GM23338 (cell line): ENCODE measurements at regions not wholly inside any gene's neighbourhood (a gene's known extent, or its start where the extent isn't known, plus 50 kb on each side); places are given as distances from the start of the nearest gene placed in this dataset.

Experiments
- ATAC-seq: fragments of 200-7000 bp; cut with Tn5 transposase; 3 replicates; pipeline ENCODE4 v1.9.1; 2020
- DNase-seq: peaks from one replicate; pipeline ENCODE4 v3.0.0-alpha.2; 2015; ENCODE audit warnings: low spot score
- H2AFZ ChIP-seq: fragments of 200-600 bp; sonication (generic); 2 replicates; pipeline ENCODE4 v1.8.0; 2016; ENCODE audit warnings: antibody characterized with exemption, mild to moderate bottlenecking, moderate library complexity
- H3F3A ChIP-seq: fragments of 200-600 bp; sonication (generic); replicated peaks from 2 replicates; pipeline ENCODE4 v1.8.0; 2017; ENCODE audit warnings: antibody characterized with exemption, mixed run types, low read depth
- H3K27ac ChIP-seq: fragments of 200-600 bp; sonication (generic); 2 replicates; pipeline ENCODE4 v1.6.1; 2016; ENCODE audit warnings: low read depth
- H3K27me3 ChIP-seq: fragments of 200-600 bp; sonication (generic); 2 replicates; pipeline ENCODE4 v1.8.0; 2016; ENCODE audit warnings: mild to moderate bottlenecking, mixed run types, moderate library complexity; ENCODE audit not compliant: insufficient read depth
- H3K36me3 ChIP-seq: fragments of 200-600 bp; sonication (generic); 2 replicates; pipeline ENCODE4 v1.8.0; 2016; ENCODE audit warnings: mild to moderate bottlenecking; ENCODE audit not compliant: insufficient read depth
- H3K4me1 ChIP-seq: fragments of 200-600 bp; sonication (generic); 2 replicates; pipeline ENCODE4 v1.8.0; 2016; ENCODE audit warnings: mild to moderate bottlenecking, moderate library complexity; ENCODE audit not compliant: insufficient read depth
- H3K4me2 ChIP-seq: fragments of 200-600 bp; sonication (generic); 2 replicates; pipeline ENCODE4 v1.7.1; 2017; ENCODE audit warnings: mixed run types
- H3K4me3 ChIP-seq: fragments of 200-600 bp; sonication (generic); 2 replicates; pipeline ENCODE4 v1.6.1; 2016; ENCODE audit warnings: mixed run types
- H3K79me2 ChIP-seq: fragments of 200-600 bp; sonication (generic); replicated peaks from 2 replicates; pipeline ENCODE4 v1.8.0; 2017; ENCODE audit warnings: mild to moderate bottlenecking; ENCODE audit not compliant: insufficient read depth
- H3K9me2 ChIP-seq: fragments of 200-600 bp; sonication (generic); 2 replicates; pipeline ENCODE4 v1.8.0; 2017; ENCODE audit not compliant: insufficient read depth
- H4K20me1 ChIP-seq: fragments of 200-600 bp; sonication (generic); replicated peaks from 2 replicates; pipeline ENCODE4 v1.8.0; 2017; ENCODE audit warnings: mild to moderate bottlenecking; ENCODE audit not compliant: insufficient read depth
- H3K27ac Mint-ChIP-seq: 2 replicates; pipeline ENCODE4 v1.8.0; 2020; ENCODE audit warnings: inconsistent platforms, mild to moderate bottlenecking, moderate library complexity, mixed read lengths
- H3K27me3 Mint-ChIP-seq: 3 replicates; pipeline ENCODE4 v1.8.0; 2022; ENCODE audit warnings: low read depth, mild to moderate bottlenecking, moderate library complexity, mixed read lengths, inconsistent platforms; ENCODE audit not compliant: insufficient read depth, poor library complexity
- H3K36me3 Mint-ChIP-seq: 3 replicates; pipeline ENCODE4 v1.8.0; 2021; ENCODE audit warnings: low read depth, mild to moderate bottlenecking, inconsistent platforms, moderate library complexity, mixed read lengths
- H3K4me1 Mint-ChIP-seq: 3 replicates; pipeline ENCODE4 v1.8.0; 2020; ENCODE audit warnings: mild to moderate bottlenecking, inconsistent platforms, mixed read lengths
- H3K4me3 Mint-ChIP-seq: 3 replicates; pipeline ENCODE4 v1.8.0; 2021; ENCODE audit warnings: moderate library complexity, mild to moderate bottlenecking, inconsistent platforms, mixed read lengths
- H3K9me3 Mint-ChIP-seq: 3 replicates; pipeline ENCODE4 v1.8.0; 2020; ENCODE audit warnings: moderate library complexity, mild to moderate bottlenecking, inconsistent platforms, mixed read lengths
- CREB1 ChIP-seq: fragments of 250-450 bp; sonication (Bioruptor Pico); IDR thresholded peaks from 2 replicates; pipeline ENCODE4 v1.5.0; 2020; ENCODE audit warnings: low read depth, mild to moderate bottlenecking, moderate library complexity
- EZH2 ChIP-seq: fragments of 200-600 bp; sonication (generic); IDR thresholded peaks from one replicate; pipeline ENCODE4 v1.8.0; 2017; ENCODE audit warnings: antibody characterized with exemption, mild to moderate bottlenecking, low read depth; ENCODE audit not compliant: unreplicated experiment
- EZH2phosphoT487 ChIP-seq: fragments of 200-600 bp; sonication (generic); IDR thresholded peaks from one replicate; pipeline ENCODE4 v1.8.1; 2018; ENCODE audit warnings: antibody characterized with exemption; ENCODE audit not compliant: unreplicated experiment
- JUNB ChIP-seq: IDR thresholded peaks from one replicate; pipeline ENCODE4 v1.6.1; 2016; ENCODE audit warnings: antibody characterized with exemption; ENCODE audit not compliant: unreplicated experiment
- NANOG ChIP-seq: IDR thresholded peaks from 2 replicates; pipeline ENCODE4 v1.6.1; 2016; ENCODE audit warnings: antibody characterized with exemption, borderline replicate concordance
- POLR2AphosphoS5 ChIP-seq: IDR thresholded peaks from 2 replicates; pipeline ENCODE4 v1.6.1; 2016; ENCODE audit warnings: antibody characterized with exemption, low read depth
- STAT1 ChIP-seq: IDR thresholded peaks from one replicate; pipeline ENCODE4 v1.6.1; 2016; ENCODE audit warnings: antibody characterized with exemption; ENCODE audit not compliant: unreplicated experiment
- ZNF114 ChIP-seq: fragments of 250-450 bp; sonication (Bioruptor Pico); IDR thresholded peaks from 2 replicates; pipeline ENCODE4 v1.5.0; 2020; ENCODE audit warnings: mild to moderate bottlenecking, moderate library complexity
- ZNF331 ChIP-seq: fragments of 250-450 bp; sonication (Bioruptor Pico); IDR thresholded peaks from 2 replicates; pipeline ENCODE4 v1.5.0; 2020; ENCODE audit warnings: low read depth, mild to moderate bottlenecking, moderate library complexity
- TF ChIP-seq, protein P1 (sequence below), 2 experiments: fragments of 200-600 bp in 1 of 2; sonication (generic) in 1 of 2; conservative IDR thresholded peaks; 2 replicates each; pipeline versions ENCODE4 v1.5.1 to v1.6.1; 2016 to 2017; ENCODE audit warnings: antibody characterized with exemption in 2 of 2, low read depth in 2 of 2, mild to moderate bottlenecking in 2 of 2, moderate library complexity in 1 of 2
- TF ChIP-seq, protein P2 (sequence below): fragments of 250-450 bp; sonication (Bioruptor Pico); IDR thresholded peaks from 2 replicates; pipeline ENCODE4 v1.5.0; 2020; ENCODE audit warnings: mild to moderate bottlenecking, moderate library complexity
- TF ChIP-seq, protein P3 (sequence below): IDR thresholded peaks from 2 replicates; pipeline ENCODE4 v1.6.1; 2016; ENCODE audit warnings: antibody characterized with exemption
- TF ChIP-seq, protein P4 (sequence below): IDR thresholded peaks from one replicate; pipeline ENCODE4 v1.6.1; 2018; ENCODE audit warnings: antibody characterized with exemption; ENCODE audit not compliant: unreplicated experiment

DNA sequence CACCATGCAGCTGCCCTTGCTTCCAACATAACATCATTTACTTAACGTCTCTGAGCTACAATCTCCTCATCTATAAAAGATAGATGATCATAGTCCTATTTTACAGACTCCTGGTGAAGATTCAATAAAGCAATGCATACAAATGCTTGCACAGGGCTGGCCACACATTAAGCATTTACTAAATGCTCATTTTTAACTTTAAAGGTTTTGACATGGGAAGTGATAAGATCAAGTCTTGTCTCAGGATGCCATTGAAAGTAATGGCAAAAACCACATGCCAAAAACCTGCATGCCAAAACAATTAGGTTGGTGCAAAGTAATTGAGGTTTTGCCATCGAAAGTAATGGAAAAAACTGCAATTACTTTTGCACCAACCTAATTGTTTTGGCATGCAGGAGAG lies 181.2 kb upstream of the ADRA1B start:
- H3K4me3 Mint-ChIP-seq = no peak overlapping the region
- Histone ChIP-seq H4K20me1 (no peaks in the 10 kb centered on the region), H3K4me1 (no peaks in the 10 kb centered on the region), H3F3A (no peaks in the 10 kb centered on the region), H3K79me2 (no peaks in the 10 kb centered on the region), H3K4me3 (no peak overlapping the region), H3K4me2 (no peak overlapping the region), H3K27me3 (no peaks in the 10 kb centered on the region), H2AFZ (no peak overlapping the region), H3K36me3 (no peaks in the 10 kb centered on the region), H3K9me2 (no peaks in the 10 kb centered on the region), H3K27ac (no peak overlapping the region)
- TF ChIP-seq, protein P1, sequence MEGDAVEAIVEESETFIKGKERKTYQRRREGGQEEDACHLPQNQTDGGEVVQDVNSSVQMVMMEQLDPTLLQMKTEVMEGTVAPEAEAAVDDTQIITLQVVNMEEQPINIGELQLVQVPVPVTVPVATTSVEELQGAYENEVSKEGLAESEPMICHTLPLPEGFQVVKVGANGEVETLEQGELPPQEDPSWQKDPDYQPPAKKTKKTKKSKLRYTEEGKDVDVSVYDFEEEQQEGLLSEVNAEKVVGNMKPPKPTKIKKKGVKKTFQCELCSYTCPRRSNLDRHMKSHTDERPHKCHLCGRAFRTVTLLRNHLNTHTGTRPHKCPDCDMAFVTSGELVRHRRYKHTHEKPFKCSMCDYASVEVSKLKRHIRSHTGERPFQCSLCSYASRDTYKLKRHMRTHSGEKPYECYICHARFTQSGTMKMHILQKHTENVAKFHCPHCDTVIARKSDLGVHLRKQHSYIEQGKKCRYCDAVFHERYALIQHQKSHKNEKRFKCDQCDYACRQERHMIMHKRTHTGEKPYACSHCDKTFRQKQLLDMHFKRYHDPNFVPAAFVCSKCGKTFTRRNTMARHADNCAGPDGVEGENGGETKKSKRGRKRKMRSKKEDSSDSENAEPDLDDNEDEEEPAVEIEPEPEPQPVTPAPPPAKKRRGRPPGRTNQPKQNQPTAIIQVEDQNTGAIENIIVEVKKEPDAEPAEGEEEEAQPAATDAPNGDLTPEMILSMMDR (conservative IDR thresholded peaks at IDR 0.05; ENCODE audit: low read depth in 2 of 2) = no peak
- TF ChIP-seq ZNF114 (CRISPR knock-in tag) (no peak), NANOG (no peak), CREB1 (CRISPR knock-in tag) (no peak), ZNF331 (CRISPR knock-in tag) (no peak), EZH2 (no peak), JUNB (no peak), STAT1 (no peak), EZH2phosphoT487 (no peak), POLR2AphosphoS5 (no peak)
- TF ChIP-seq, protein P2, sequence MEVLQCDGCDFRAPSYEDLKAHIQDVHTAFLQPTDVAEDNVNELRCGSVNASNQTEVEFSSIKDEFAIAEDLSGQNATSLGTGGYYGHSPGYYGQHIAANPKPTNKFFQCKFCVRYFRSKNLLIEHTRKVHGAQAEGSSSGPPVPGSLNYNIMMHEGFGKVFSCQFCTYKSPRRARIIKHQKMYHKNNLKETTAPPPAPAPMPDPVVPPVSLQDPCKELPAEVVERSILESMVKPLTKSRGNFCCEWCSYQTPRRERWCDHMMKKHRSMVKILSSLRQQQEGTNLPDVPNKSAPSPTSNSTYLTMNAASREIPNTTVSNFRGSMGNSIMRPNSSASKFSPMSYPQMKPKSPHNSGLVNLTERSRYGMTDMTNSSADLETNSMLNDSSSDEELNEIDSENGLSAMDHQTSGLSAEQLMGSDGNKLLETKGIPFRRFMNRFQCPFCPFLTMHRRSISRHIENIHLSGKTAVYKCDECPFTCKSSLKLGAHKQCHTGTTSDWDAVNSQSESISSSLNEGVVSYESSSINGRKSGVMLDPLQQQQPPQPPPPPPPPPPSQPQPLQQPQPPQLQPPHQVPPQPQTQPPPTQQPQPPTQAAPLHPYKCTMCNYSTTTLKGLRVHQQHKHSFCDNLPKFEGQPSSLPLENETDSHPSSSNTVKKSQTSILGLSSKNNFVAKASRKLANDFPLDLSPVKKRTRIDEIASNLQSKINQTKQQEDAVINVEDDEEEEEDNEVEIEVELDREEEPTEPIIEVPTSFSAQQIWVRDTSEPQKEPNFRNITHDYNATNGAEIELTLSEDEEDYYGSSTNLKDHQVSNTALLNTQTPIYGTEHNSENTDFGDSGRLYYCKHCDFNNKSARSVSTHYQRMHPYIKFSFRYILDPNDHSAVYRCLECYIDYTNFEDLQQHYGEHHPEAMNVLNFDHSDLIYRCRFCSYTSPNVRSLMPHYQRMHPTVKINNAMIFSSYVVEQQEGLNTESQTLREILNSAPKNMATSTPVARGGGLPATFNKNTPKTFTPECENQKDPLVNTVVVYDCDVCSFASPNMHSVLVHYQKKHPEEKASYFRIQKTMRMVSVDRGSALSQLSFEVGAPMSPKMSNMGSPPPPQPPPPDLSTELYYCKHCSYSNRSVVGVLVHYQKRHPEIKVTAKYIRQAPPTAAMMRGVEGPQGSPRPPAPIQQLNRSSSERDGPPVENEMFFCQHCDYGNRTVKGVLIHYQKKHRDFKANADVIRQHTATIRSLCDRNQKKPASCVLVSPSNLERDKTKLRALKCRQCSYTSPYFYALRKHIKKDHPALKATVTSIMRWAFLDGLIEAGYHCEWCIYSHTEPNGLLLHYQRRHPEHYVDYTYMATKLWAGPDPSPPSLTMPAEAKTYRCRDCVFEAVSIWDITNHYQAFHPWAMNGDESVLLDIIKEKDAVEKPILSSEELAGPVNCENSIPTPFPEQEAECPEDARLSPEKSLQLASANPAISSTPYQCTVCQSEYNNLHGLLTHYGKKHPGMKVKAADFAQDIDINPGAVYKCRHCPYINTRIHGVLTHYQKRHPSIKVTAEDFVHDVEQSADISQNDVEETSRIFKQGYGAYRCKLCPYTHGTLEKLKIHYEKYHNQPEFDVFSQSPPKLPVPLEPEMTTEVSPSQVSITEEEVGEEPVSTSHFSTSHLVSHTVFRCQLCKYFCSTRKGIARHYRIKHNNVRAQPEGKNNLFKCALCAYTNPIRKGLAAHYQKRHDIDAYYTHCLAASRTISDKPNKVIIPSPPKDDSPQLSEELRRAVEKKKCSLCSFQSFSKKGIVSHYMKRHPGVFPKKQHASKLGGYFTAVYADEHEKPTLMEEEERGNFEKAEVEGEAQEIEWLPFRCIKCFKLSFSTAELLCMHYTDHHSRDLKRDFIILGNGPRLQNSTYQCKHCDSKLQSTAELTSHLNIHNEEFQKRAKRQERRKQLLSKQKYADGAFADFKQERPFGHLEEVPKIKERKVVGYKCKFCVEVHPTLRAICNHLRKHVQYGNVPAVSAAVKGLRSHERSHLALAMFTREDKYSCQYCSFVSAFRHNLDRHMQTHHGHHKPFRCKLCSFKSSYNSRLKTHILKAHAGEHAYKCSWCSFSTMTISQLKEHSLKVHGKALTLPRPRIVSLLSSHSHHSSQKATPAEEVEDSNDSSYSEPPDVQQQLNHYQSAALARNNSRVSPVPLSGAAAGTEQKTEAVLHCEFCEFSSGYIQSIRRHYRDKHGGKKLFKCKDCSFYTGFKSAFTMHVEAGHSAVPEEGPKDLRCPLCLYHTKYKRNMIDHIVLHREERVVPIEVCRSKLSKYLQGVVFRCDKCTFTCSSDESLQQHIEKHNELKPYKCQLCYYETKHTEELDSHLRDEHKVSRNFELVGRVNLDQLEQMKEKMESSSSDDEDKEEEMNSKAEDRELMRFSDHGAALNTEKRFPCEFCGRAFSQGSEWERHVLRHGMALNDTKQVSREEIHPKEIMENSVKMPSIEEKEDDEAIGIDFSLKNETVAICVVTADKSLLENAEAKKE (CRISPR knock-in tag) = no peak
- TF ChIP-seq, protein P3, sequence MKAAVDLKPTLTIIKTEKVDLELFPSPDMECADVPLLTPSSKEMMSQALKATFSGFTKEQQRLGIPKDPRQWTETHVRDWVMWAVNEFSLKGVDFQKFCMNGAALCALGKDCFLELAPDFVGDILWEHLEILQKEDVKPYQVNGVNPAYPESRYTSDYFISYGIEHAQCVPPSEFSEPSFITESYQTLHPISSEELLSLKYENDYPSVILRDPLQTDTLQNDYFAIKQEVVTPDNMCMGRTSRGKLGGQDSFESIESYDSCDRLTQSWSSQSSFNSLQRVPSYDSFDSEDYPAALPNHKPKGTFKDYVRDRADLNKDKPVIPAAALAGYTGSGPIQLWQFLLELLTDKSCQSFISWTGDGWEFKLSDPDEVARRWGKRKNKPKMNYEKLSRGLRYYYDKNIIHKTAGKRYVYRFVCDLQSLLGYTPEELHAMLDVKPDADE = no peak
- TF ChIP-seq, protein P4, sequence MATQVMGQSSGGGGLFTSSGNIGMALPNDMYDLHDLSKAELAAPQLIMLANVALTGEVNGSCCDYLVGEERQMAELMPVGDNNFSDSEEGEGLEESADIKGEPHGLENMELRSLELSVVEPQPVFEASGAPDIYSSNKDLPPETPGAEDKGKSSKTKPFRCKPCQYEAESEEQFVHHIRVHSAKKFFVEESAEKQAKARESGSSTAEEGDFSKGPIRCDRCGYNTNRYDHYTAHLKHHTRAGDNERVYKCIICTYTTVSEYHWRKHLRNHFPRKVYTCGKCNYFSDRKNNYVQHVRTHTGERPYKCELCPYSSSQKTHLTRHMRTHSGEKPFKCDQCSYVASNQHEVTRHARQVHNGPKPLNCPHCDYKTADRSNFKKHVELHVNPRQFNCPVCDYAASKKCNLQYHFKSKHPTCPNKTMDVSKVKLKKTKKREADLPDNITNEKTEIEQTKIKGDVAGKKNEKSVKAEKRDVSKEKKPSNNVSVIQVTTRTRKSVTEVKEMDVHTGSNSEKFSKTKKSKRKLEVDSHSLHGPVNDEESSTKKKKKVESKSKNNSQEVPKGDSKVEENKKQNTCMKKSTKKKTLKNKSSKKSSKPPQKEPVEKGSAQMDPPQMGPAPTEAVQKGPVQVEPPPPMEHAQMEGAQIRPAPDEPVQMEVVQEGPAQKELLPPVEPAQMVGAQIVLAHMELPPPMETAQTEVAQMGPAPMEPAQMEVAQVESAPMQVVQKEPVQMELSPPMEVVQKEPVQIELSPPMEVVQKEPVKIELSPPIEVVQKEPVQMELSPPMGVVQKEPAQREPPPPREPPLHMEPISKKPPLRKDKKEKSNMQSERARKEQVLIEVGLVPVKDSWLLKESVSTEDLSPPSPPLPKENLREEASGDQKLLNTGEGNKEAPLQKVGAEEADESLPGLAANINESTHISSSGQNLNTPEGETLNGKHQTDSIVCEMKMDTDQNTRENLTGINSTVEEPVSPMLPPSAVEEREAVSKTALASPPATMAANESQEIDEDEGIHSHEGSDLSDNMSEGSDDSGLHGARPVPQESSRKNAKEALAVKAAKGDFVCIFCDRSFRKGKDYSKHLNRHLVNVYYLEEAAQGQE = no peak
- H3K27me3 Mint-ChIP-seq = no peaks in the 10 kb centered on the region
- H3K36me3 Mint-ChIP-seq = no peaks in the 10 kb centered on the region
- ATAC-seq (no peak), DNase-seq (no peak)
- H3K4me1 Mint-ChIP-seq = peaks cover 5% of the 10 kb centered on the region; the same call in 2 of the 3 replicates
- no peaks in the 10 kb centered on the region for H3K9me3 Mint-ChIP-seq
- no peak overlapping the region for H3K27ac Mint-ChIP-seq
